Trophoblast cell (in vitro differentiated cells and primary cell): ENCODE measurements at regions not wholly inside any gene's neighbourhood (a gene's known extent, or its start where the extent isn't known, plus 50 kb on each side); places are given as distances from the start of the nearest gene placed in this dataset.

ENCODE experiments used
- DNase-seq, 2 donors: peaks; one replicate each; pipeline ENCODE4 v3.0.0-alpha.2; 2016
- H2AFZ ChIP-seq: 2 replicates; pipeline ENCODE4 v1.6.1; 2013; ENCODE audit warnings: low read length, moderate library complexity, mild to moderate bottlenecking; ENCODE audit not compliant: insufficient read depth, poor library complexity
- H2AK5ac ChIP-seq: 2 replicates; pipeline ENCODE4 v1.6.1; 2013; ENCODE audit warnings: mild to moderate bottlenecking, low read length
- H2BK120ac ChIP-seq: 2 replicates; pipeline ENCODE4 v1.6.1; 2013; ENCODE audit warnings: low read length, mild to moderate bottlenecking, moderate library complexity; ENCODE audit not compliant: insufficient read depth, poor library complexity
- H2BK12ac ChIP-seq: 2 replicates; pipeline ENCODE4 v1.6.1; 2013; ENCODE audit warnings: mild to moderate bottlenecking, low read length, moderate library complexity
- H2BK5ac ChIP-seq: 2 replicates; pipeline ENCODE4 v1.6.1; 2013; ENCODE audit warnings: low read length, low read depth, moderate library complexity, mild to moderate bottlenecking; ENCODE audit not compliant: poor library complexity
- H3K14ac ChIP-seq: 2 replicates; pipeline ENCODE4 v1.6.1; 2013; ENCODE audit warnings: mild to moderate bottlenecking, low read length
- H3K18ac ChIP-seq: 2 replicates; pipeline ENCODE4 v1.6.1; 2013; ENCODE audit warnings: mild to moderate bottlenecking, low read length
- H3K23ac ChIP-seq: 2 replicates; pipeline ENCODE4 v1.6.1; 2013; ENCODE audit warnings: low read length
- H3K27ac ChIP-seq: 2 replicates; pipeline ENCODE4 v1.5.1; 2013; ENCODE audit warnings: low read depth, mild to moderate bottlenecking, inconsistent platforms, low read length, moderate library complexity
- H3K27me3 ChIP-seq: 2 replicates; pipeline ENCODE4 v1.6.1; 2013; ENCODE audit warnings: inconsistent platforms, mild to moderate bottlenecking, low read length, moderate library complexity; ENCODE audit not compliant: insufficient read depth
- H3K36me3 ChIP-seq, 2 experiments: 1 replicate in 1 of 2; 2 replicates in 1 of 2; pipeline ENCODE4 v1.6.1; 2013; ENCODE audit warnings: low read length in 2 of 2, mild to moderate bottlenecking in 2 of 2, moderate library complexity in 1 of 2; ENCODE audit not compliant: insufficient read depth in 2 of 2, control insufficient read depth in 1 of 2
- H3K4ac ChIP-seq: 2 replicates; pipeline ENCODE4 v1.6.1; 2013; ENCODE audit warnings: low read depth, mild to moderate bottlenecking, low read length, moderate library complexity
- H3K4me1 ChIP-seq, 2 experiments: 1 replicate in 1 of 2; 2 replicates in 1 of 2; pipeline ENCODE4 v1.6.1; 2013; ENCODE audit warnings: low read length in 2 of 2, mild to moderate bottlenecking in 2 of 2, moderate library complexity in 1 of 2; ENCODE audit not compliant: insufficient read depth in 2 of 2, control insufficient read depth in 1 of 2
- H3K4me2 ChIP-seq: 2 replicates; pipeline ENCODE4 v1.6.1; 2013; ENCODE audit warnings: inconsistent platforms, mild to moderate bottlenecking, low read length, moderate library complexity
- H3K4me3 ChIP-seq: 2 replicates; pipeline ENCODE4 v1.5.1; 2013; ENCODE audit warnings: mild to moderate bottlenecking, low read depth, low read length, inconsistent platforms
- H3K79me1 ChIP-seq: one replicate; pipeline ENCODE4 v1.6.1; 2013; ENCODE audit warnings: low read length
- H3K79me2 ChIP-seq: 2 replicates; pipeline ENCODE4 v1.6.1; 2013; ENCODE audit warnings: low read length, mild to moderate bottlenecking; ENCODE audit not compliant: control insufficient read depth, insufficient read depth, poor library complexity
- H3K9ac ChIP-seq: 2 replicates; pipeline ENCODE4 v1.6.1; 2013; ENCODE audit warnings: mild to moderate bottlenecking, low read length
- H3K9me3 ChIP-seq: 2 replicates; pipeline ENCODE4 v1.6.1; 2013; ENCODE audit warnings: low read depth, mild to moderate bottlenecking, control low read depth, inconsistent platforms, low read length; ENCODE audit not compliant: insufficient read depth
- H4K12ac ChIP-seq: 2 replicates; pipeline ENCODE4 v1.6.1; 2013; ENCODE audit warnings: low read depth, mild to moderate bottlenecking, low read length, moderate library complexity
- H4K8ac ChIP-seq: 2 replicates; pipeline ENCODE4 v1.6.1; 2013; ENCODE audit warnings: low read depth, mild to moderate bottlenecking, low read length, moderate library complexity
- H4K91ac ChIP-seq: one replicate; pipeline ENCODE4 v1.6.1; 2013; ENCODE audit warnings: low read depth, mild to moderate bottlenecking, low read length, moderate library complexity
- WGBS: extraction: QIAGEN DNeasy Blood & Tissue Kit; methylation state at CpG from one replicate; pipeline ENCODE4 v1.1.7; 2013; ENCODE audit warnings: missing lambda C conversion rate; ENCODE audit not compliant: insufficient read length, insufficient coverage; ENCODE audit errors: extremely low coverage; 5-methylcytosine and 5-hydroxymethylcytosine counted together

DNA sequence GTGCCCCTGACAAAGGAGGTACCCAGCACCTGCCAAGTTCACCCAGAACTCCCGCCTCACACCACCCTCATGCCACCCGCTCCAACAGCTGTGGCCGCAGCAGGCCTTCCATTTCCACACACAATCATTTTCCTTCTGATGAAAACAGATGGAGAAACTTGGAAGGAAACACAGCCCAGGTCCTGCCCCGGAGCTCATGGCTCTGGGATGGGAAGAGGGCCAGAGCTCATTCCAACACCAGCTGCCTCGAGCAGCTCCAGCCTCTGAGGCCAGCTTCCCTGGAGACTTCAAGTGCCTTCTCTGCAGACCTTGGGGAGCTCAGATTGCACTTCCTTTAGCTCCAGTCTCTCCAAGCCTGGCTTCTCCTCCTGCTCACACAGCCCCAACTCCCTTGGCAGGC lies 55.1 kb upstream of the CMKLR1 start:
- Histone ChIP-seq H3K4me3 (no peak overlapping the region), H4K8ac (no peak overlapping the region), H3K9me3 (peaks cover 1% of the 10 kb centered on the region), H3K4ac (no peak overlapping the region), H3K4me1 (no peaks in the 10 kb centered on the region), H3K27ac (no peak overlapping the region), H3K79me2 (no peaks in the 10 kb centered on the region), H4K91ac (no peak overlapping the region), H3K18ac (no peak overlapping the region), H3K9ac (no peak overlapping the region), H4K12ac (no peak overlapping the region), H2BK12ac (no peak overlapping the region), H3K23ac (no peak overlapping the region), H3K14ac (no peak overlapping the region), H3K36me3 (no peaks in the 10 kb centered on the region), H2AK5ac (no peak overlapping the region), H3K79me1 (no peaks in the 10 kb centered on the region), H2AFZ (no peak overlapping the region), H3K4me2 (no peak overlapping the region), H3K27me3 (no peaks in the 10 kb centered on the region), H2BK5ac (no peak overlapping the region), H2BK120ac (no peak overlapping the region)
- WGBS = no CpG with 5 or more reads among the region's 5 CpGs
- no peak for DNase-seq

DNA sequence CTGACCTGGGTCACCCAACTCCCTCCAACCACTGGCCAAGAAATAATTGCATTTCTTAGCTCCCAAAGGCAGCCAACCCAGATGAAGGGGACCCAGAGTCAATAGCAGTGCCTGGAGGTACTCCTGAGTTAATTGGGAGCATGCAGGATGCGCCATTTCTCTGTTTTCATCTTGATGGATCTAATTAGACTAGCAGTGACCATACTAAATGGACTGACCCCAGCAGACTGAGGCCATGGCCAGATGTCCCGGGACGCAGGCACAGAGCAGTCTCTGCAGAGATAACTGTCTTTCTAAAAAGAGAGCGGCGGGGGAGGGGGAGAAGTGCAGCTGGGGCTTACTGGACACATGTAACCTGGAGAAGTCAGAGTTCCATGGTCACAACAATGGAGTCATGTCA lies 53.2 kb upstream of the CMKLR1 start:
- no peak overlapping the region for H2AK5ac ChIP-seq
- no peak overlapping the region for H3K4me3 ChIP-seq
- H3K23ac ChIP-seq = no peak overlapping the region
- no peak overlapping the region for H3K9ac ChIP-seq
- no peak overlapping the region for H3K18ac ChIP-seq
- no peaks in the 10 kb centered on the region for H3K27me3 ChIP-seq
- H2BK5ac ChIP-seq = no peak overlapping the region
- no peak overlapping the region for H4K12ac ChIP-seq
- no peaks in the 10 kb centered on the region for H3K36me3 ChIP-seq
- no peak overlapping the region for H3K27ac ChIP-seq
- H3K4ac ChIP-seq = no peak overlapping the region
- H2BK120ac ChIP-seq = no peak overlapping the region
- H3K4me2 ChIP-seq = no peak overlapping the region
- no peaks in the 10 kb centered on the region for H3K4me1 ChIP-seq
- no peak overlapping the region for H4K91ac ChIP-seq
- H3K79me2 ChIP-seq = no peaks in the 10 kb centered on the region
- H3K9me3 ChIP-seq = peaks cover 1% of the 10 kb centered on the region
- H2AFZ ChIP-seq = no peak overlapping the region
- H3K79me1 ChIP-seq = no peaks in the 10 kb centered on the region
- H3K14ac ChIP-seq = no peak overlapping the region
- no peak for DNase-seq
- no peak overlapping the region for H2BK12ac ChIP-seq
- WGBS = no CpG with 5 or more reads among the region's 5 CpGs
- H4K8ac ChIP-seq = no peak overlapping the region

DNA sequence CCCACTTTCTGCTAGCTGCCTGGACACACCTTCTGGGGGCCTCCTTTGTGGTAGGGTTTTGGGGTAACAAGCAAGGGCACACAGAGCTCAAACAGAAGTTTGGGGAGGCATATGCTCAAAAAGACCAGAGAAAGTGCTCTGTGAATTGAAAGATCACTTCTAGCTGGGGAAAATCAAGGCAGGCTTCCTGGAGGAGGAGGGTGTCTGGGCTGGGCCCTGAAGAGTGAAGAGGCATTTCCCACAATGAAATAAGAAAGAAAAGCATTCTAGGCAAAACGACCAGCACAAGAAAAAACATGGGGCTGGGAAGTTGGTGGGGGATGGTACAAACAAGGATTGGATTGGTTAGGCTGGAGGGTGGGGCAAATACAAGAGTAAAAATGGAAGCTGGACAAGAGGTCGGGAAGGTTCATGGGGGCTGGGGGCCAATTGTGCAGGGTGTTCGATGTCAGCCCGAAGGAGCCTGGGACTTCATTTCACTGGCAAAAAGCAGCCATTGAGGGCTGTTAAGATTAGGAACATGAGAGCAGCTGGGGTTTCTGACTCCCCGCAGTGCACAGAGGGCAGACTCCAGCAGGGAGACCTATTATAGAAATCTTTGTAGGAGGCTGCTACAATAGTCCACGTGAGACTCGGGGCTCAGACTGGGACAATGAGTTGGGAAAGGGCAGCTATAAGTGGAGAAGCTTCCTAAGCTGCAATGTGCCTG lies 51.5 kb upstream of the CMKLR1 start:
- no CpG with 5 or more reads among the region's 7 CpGs for WGBS
- no peak overlapping the region for H3K14ac ChIP-seq
- H3K79me2 ChIP-seq = no peaks in the 10 kb centered on the region
- H2BK120ac ChIP-seq = no peak overlapping the region
- H3K36me3 ChIP-seq = no peaks in the 10 kb centered on the region
- no peak overlapping the region for H2AK5ac ChIP-seq
- H2BK5ac ChIP-seq = no peak overlapping the region
- DNase-seq = no peak
- no peak overlapping the region for H4K91ac ChIP-seq
- H3K4ac ChIP-seq = no peak overlapping the region
- no peak overlapping the region for H4K8ac ChIP-seq
- no peak overlapping the region for H4K12ac ChIP-seq
- no peak overlapping the region for H2BK12ac ChIP-seq
- no peaks in the 10 kb centered on the region for H3K27me3 ChIP-seq
- no peak overlapping the region for H3K23ac ChIP-seq
- H3K4me3 ChIP-seq = no peak overlapping the region
- peaks cover 1% of the 10 kb centered on the region for H3K9me3 ChIP-seq
- H3K9ac ChIP-seq = no peak overlapping the region
- H2AFZ ChIP-seq = no peak overlapping the region
- no peaks in the 10 kb centered on the region for H3K4me1 ChIP-seq
- H3K79me1 ChIP-seq = no peaks in the 10 kb centered on the region
- H3K4me2 ChIP-seq = no peak overlapping the region
- no peak overlapping the region for H3K18ac ChIP-seq
- H3K27ac ChIP-seq = no peak overlapping the region

DNA sequence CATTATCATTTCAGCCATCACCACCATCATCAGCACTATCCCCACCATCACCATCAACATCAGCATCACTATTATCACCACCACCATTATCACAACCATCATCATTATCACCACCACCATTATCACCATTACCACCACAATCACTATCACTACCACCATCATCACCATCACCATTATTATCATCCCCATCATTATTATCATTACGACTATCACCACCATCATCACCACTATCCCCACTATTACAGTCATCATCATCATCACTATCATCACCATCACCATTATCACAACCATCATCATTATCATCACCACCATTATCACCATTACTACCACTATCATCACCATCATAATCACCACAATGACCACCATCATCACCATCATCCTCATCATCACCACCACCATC lies 50.4 kb upstream of the CMKLR1 start:
- Histone ChIP-seq H3K79me2 (no peaks in the 10 kb centered on the region), H2BK12ac (no peak overlapping the region), H3K79me1 (no peaks in the 10 kb centered on the region), H3K9ac (no peak overlapping the region), H3K4me3 (no peak overlapping the region), H2AK5ac (no peak overlapping the region), H4K12ac (no peak overlapping the region), H3K4me2 (no peak overlapping the region), H3K18ac (no peak overlapping the region), H4K91ac (no peak overlapping the region), H2BK120ac (no peak overlapping the region), H3K14ac (no peak overlapping the region), H3K9me3 (peaks cover 1% of the 10 kb centered on the region), H3K36me3 (no peaks in the 10 kb centered on the region), H2AFZ (no peak overlapping the region), H4K8ac (no peak overlapping the region), H3K4me1 (no peaks in the 10 kb centered on the region), H2BK5ac (no peak overlapping the region), H3K27me3 (no peaks in the 10 kb centered on the region), H3K23ac (no peak overlapping the region), H3K27ac (no peak overlapping the region), H3K4ac (no peak overlapping the region)
- WGBS = no CpG with 5 or more reads among the region's 1 CpG
- no peak for DNase-seq
